Uterus (tissue), 3 donors: ENCODE measurements at regions not wholly inside any gene's neighbourhood (a gene's known extent, or its start where the extent isn't known, plus 50 kb on each side); places are given as distances from the start of the nearest gene placed in this dataset.

Experiments
- DNase-seq, 2 donors: peaks; one replicate each; pipeline ENCODE4 v3.0.0-alpha.2; 2019 to 2020
- H3K27ac ChIP-seq, 2 donors: fragments of 200-600 bp; sonication (generic); 1 replicate in 1 of 2; 2 replicates in 1 of 2; pipeline ENCODE4 v1.5.1; 2016 to 2018
- H3K27me3 ChIP-seq, 2 donors: fragments of 200-600 bp; sonication (generic); one replicate each; pipeline ENCODE4 v1.5.1; 2018 to 2019; ENCODE audit warnings: control low read depth in 1 of 2
- H3K36me3 ChIP-seq, 2 donors: fragments of 200-600 bp; sonication (generic); one replicate each; pipeline ENCODE4 v1.5.1; 2019; ENCODE audit warnings: control low read depth in 1 of 2
- H3K4me1 ChIP-seq, 2 donors: fragments of 200-600 bp; sonication (generic); one replicate each; pipeline ENCODE4 v1.5.1; 2018 to 2019; ENCODE audit warnings: control low read depth in 1 of 2
- H3K4me3 ChIP-seq, 2 donors: fragments of 200-600 bp; sonication (generic); 1 replicate in 1 of 2; 2 replicates in 1 of 2; pipeline ENCODE4 v1.5.1; 2018 to 2019; ENCODE audit warnings: mild to moderate bottlenecking in 1 of 2
- H3K9me3 ChIP-seq, 2 donors: fragments of 200-600 bp; sonication (generic); one replicate each; pipeline ENCODE4 v1.5.1; 2019; ENCODE audit warnings: control low read depth in 1 of 2
- POLR2A ChIP-seq, 2 donors: fragments of 450-650 bp; IDR thresholded peaks; one replicate each; pipeline ENCODE4 v1.6.1; 2016; ENCODE audit warnings: antibody characterized with exemption in 2 of 2, mild to moderate bottlenecking in 1 of 2, moderate library complexity in 1 of 2
- intact Hi-C: fragments of 100-400 bp; cut with DNase I; formaldehyde crosslinking; loops from one replicate; pipeline ENCODE4 v1.15.1; 2023; ENCODE audit warnings: low total_unique reads
- TF ChIP-seq, protein P1 (sequence below), 4 experiments: fragments of 200-600 bp in 2 of 4; fragments of 450-650 bp in 2 of 4; sonication (generic) in 2 of 4; IDR thresholded peaks; one replicate each; pipeline ENCODE4 v1.5.1; 2016 to 2019; ENCODE audit warnings: antibody characterized with exemption in 4 of 4, mild to moderate bottlenecking in 2 of 4, moderate library complexity in 1 of 4
- donor health status: DM: yes; HTN: yes; CAD: no.

DNA sequence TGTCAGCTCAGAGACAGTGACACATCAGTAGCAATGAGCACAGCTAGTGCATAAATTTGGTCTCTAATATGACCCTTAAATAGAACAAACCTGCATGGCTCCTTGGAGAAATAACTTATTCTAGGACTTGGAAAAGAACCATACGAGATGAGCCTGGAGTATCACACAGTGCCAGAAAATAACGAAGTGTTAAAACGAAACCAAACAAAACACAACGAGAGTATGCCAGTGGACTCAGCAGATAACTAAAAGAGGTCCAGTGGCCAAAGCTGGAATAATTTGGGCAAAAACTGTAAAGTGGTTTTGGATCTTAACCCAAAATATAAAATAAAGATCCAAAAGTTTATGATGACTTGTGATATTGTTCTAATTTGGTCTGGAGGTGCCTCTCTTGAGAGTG lies 1599.0 kb upstream of the LRRTM1 start:
- Histone ChIP-seq H3K27ac (no peak overlapping the region), H3K4me1 (no peaks in the 10 kb centered on the region), H3K27me3 (no peaks in the 10 kb centered on the region), H3K36me3 (no peaks in the 10 kb centered on the region), H3K4me3 (no peak overlapping the region), H3K9me3 (no peaks in the 10 kb centered on the region)
- intact Hi-C loops = no loop called here
- no peak for DNase-seq
- no peak for TF ChIP-seq POLR2A (IDR thresholded peaks at IDR 0.05)
- TF ChIP-seq, protein P1, sequence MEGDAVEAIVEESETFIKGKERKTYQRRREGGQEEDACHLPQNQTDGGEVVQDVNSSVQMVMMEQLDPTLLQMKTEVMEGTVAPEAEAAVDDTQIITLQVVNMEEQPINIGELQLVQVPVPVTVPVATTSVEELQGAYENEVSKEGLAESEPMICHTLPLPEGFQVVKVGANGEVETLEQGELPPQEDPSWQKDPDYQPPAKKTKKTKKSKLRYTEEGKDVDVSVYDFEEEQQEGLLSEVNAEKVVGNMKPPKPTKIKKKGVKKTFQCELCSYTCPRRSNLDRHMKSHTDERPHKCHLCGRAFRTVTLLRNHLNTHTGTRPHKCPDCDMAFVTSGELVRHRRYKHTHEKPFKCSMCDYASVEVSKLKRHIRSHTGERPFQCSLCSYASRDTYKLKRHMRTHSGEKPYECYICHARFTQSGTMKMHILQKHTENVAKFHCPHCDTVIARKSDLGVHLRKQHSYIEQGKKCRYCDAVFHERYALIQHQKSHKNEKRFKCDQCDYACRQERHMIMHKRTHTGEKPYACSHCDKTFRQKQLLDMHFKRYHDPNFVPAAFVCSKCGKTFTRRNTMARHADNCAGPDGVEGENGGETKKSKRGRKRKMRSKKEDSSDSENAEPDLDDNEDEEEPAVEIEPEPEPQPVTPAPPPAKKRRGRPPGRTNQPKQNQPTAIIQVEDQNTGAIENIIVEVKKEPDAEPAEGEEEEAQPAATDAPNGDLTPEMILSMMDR (IDR thresholded peaks at IDR 0.05) = no peak

DNA sequence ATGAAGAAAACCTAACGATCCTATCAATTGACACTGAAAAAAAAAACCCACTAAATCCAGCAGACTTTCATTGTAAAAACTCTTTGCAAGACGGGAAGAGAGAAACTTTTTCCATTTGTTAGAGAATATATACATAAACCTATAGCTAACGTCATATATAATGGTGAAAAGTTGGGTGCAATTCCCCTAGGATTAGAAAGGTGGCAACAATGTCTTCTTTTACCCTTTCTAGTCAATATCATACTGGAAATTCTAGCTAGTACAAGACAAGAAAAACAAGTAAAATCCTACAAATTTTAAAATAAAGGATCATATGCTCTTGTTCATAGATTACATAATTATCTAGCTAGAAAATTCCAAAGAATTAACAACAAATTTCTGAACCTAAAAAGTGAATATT lies 1596.5 kb upstream of the LRRTM1 start:
- Histone ChIP-seq H3K27me3 (no peaks in the 10 kb centered on the region), H3K4me1 (no peaks in the 10 kb centered on the region), H3K4me3 (no peak overlapping the region), H3K9me3 (no peaks in the 10 kb centered on the region), H3K27ac (no peak overlapping the region), H3K36me3 (no peaks in the 10 kb centered on the region)
- no peak for TF ChIP-seq POLR2A (IDR thresholded peaks at IDR 0.05)
- TF ChIP-seq, protein P1 (IDR thresholded peaks at IDR 0.05) = no peak
- intact Hi-C loops = no loop called here
- no peak for DNase-seq

DNA sequence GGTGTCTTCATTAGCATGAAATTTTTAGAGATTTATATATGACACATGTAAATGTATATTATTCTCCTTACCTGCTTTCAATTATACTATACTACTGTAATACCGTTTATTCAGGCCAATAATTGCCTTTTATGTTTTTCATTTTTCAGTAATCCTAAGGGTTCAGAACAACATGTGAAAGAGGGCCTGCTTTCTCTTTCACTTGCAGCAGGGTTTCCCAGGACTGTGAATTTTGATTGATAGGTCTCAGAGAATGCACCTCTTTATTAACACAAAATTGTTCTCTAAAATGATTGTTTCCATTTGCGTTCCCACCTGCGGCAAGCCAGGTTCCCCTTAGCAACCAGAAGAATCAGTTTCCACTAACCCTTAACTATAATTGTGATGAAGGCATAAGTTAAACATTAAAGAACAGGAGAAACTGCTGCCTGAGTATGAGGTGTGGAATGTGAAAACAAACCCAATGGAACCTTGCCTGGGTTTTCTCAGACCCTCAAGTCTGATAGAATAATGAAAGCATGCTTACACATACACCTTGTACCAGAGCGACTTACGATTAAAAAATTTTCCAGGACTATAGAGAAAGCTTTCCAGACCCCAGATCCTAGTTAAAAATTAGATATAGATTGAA lies 1591.2 kb upstream of the LRRTM1 start:
- Histone ChIP-seq H3K9me3 (no peaks in the 10 kb centered on the region), H3K27me3 (no peaks in the 10 kb centered on the region), H3K4me1 (no peaks in the 10 kb centered on the region), H3K36me3 (no peaks in the 10 kb centered on the region), H3K27ac (no peak overlapping the region), H3K4me3 (no peak overlapping the region)
- TF ChIP-seq, protein P1 (IDR thresholded peaks at IDR 0.05) = no peak
- intact Hi-C loops = no loop called here
- no peak for DNase-seq

DNA sequence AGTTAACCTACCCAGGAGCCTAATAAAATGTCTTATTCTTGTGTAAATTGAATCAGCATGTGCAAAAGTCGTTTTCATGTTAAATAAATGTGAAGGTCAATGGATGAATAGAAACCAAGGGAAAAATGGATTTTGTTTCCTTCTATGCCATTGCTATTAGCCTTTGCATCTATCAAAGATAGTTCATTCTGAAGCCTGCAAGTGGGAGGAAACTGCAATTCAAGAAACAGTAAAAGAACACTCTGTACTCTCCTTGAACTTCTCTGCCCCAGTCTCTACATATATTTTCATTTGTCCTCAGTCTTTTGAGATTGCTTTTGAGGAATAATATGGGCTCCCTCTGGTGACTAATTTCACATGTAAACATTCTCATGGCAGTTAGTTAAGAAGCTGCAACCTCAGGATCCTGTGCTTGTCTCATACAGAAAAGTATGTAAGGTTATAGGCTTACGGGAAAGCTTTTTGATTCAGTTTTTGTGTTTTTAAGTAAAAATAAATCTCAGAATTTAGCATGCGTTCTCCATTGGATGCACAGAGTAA lies 1590.0 kb upstream of the LRRTM1 start:
- H3K4me3 ChIP-seq = no peak overlapping the region
- H3K4me1 ChIP-seq = no peaks in the 10 kb centered on the region
- no peak overlapping the region for H3K27ac ChIP-seq
- no peak for TF ChIP-seq POLR2A (IDR thresholded peaks at IDR 0.05)
- TF ChIP-seq, protein P1 (IDR thresholded peaks at IDR 0.05) = no peak
- DNase-seq = no peak
- H3K36me3 ChIP-seq = no peaks in the 10 kb centered on the region
- no peaks in the 10 kb centered on the region for H3K27me3 ChIP-seq
- no peaks in the 10 kb centered on the region for H3K9me3 ChIP-seq
- intact Hi-C loops = no loop called here

DNA sequence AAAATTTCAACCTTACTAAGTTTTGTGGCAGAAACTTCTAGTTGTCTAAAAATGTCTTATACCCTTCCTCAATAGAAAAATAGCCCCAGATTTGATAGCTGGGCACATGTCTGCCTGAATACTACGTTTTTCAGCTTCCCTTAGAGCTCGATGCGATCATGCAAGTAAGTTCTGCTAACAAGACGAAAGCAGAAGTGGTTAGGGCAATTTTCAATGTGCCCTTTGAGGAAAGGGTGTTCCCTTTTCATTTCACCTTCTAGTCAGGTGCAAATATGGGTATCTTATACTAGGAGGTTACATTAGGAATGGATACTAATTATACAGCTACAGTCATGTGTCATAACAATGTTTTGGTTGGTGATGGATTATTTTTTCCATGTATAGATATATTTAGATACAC lies 1572.1 kb upstream of the LRRTM1 start:
- H3K9me3 ChIP-seq = no peaks in the 10 kb centered on the region

More for the DNA sequence above, 1572.1 kb upstream of the LRRTM1 start:
- Histone ChIP-seq H3K4me3 (no peak overlapping the region), H3K36me3 (no peaks in the 10 kb centered on the region), H3K4me1 (no peaks in the 10 kb centered on the region), H3K27me3 (no peaks in the 10 kb centered on the region), H3K27ac (no peak overlapping the region)
- no peak for TF ChIP-seq POLR2A (IDR thresholded peaks at IDR 0.05)
- TF ChIP-seq, protein P1 (IDR thresholded peaks at IDR 0.05) = no peak
- DNase-seq = no peak
- intact Hi-C loops = no loop called here
